Activated CD4-positive, alpha-beta T cell treated with anti-CD3 and anti-CD28 coated beads, Interleukin-2, amount 50 U/mL, for 24 hours (primary cell): ENCODE measurements at regions not wholly inside any gene's neighbourhood (a gene's known extent, or its start where the extent isn't known, plus 50 kb on each side); places are given as distances from the start of the nearest gene placed in this dataset.

Experiments
- DNase-seq, 2 donors: peaks; one replicate each; pipeline ENCODE4 v3.0.0-alpha.2; 2020; ENCODE audit warnings: low read depth in 1 of 2, low spot score in 1 of 2

- no peak for DNase-seq
Measured at GRCh38 chr9:106583751-106584150, 279.2 kb upstream of the ZNF462 start.

- no peak for DNase-seq
Measured at GRCh38 chr9:106587042-106587441, 275.9 kb upstream of the ZNF462 start.

GRCh38 chr9:106588626-106589025, 274.3 kb upstream of the ZNF462 start:
- no peak for DNase-seq

- DNase-seq, result no peak
Measured at GRCh38 chr9:106590759-106591505, 272.0 kb upstream of the ZNF462 start.

- no peak for DNase-seq
Measured at GRCh38 chr9:106593201-106593600, 269.8 kb upstream of the ZNF462 start.

GRCh38 chr9:106596984-106597383, 266.0 kb upstream of the ZNF462 start:
- no peak for DNase-seq

GRCh38 chr9:106600955-106601560, 261.9 kb upstream of the ZNF462 start:
- DNase-seq, result no peak

GRCh38 chr9:106602344-106602743, 260.6 kb upstream of the ZNF462 start:
- no peak for DNase-seq

- no peak for DNase-seq
Measured at GRCh38 chr9:106613250-106613737, 249.7 kb upstream of the ZNF462 start.

GRCh38 chr9:106615118-106615889, 247.7 kb upstream of the ZNF462 start:
- no peak for DNase-seq

GRCh38 chr9:106616026-106616425, 246.9 kb upstream of the ZNF462 start:
- no peak for DNase-seq

GRCh38 chr9:106616851-106617345, 246.1 kb upstream of the ZNF462 start:
- no peak for DNase-seq

- DNase-seq, result no peak
Measured at GRCh38 chr9:106619211-106619610, 243.8 kb upstream of the ZNF462 start.

GRCh38 chr9:106620081-106620480, 242.9 kb upstream of the ZNF462 start:
- DNase-seq, result no peak

- DNase-seq, result no peak
Measured at GRCh38 chr9:106620866-106621265, 242.1 kb upstream of the ZNF462 start.

GRCh38 chr9:106621313-106622163, 241.4 kb upstream of the ZNF462 start:
- DNase-seq, result no peak

- no peak for DNase-seq
Measured at GRCh38 chr9:106622164-106622487, 240.8 kb upstream of the ZNF462 start.

GRCh38 chr9:106623558-106623957, 239.4 kb upstream of the ZNF462 start:
- DNase-seq, result no peak

GRCh38 chr9:106625259-106625789, 237.6 kb upstream of the ZNF462 start:
- no peak for DNase-seq

- DNase-seq, result no peak
Measured at GRCh38 chr9:106626936-106627335, 236.0 kb upstream of the ZNF462 start.

GRCh38 chr9:106632621-106633020, 230.3 kb upstream of the ZNF462 start:
- no peak for DNase-seq
